ENCODE measurements at regions not wholly inside any gene's neighbourhood (a gene's known extent, or its start where the extent isn't known, plus 50 kb on each side); places are given as distances from the start of the nearest gene placed in this dataset.

GRCh38 chr13:62209529-62209928, 793.9 kb upstream of the PCDH20 start:
- no peak for TF ChIP-seq CTCF (conservative IDR thresholded peaks at IDR 0.05)
- H3K27ac ChIP-seq = no peak overlapping the region

DNA sequence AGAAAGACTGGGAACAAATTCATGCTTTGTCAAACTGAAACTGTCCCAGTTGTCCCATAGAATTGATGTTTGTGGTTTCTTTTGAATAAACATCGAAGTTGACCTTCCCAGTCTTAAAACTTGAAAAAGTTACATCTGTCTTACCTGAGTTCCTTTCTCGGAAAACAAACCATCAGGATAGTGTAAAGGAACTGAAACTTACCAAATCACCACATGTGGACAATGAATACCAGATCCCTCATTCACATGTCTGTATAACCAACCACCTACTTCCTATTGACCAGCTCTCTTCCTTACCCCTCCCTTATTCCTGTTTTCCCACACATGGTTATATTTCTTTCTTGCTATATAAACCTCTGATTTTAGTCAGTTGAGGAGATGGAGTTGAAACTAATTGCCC, 791.7 kb upstream of the PCDH20 start:
- H3K27ac ChIP-seq = no peak overlapping the region

GRCh38 chr13:62206165-62206564, 790.5 kb upstream of the PCDH20 start:
- TF ChIP-seq CTCF (conservative IDR thresholded peaks at IDR 0.05) = no peak

More for the DNA sequence above, 791.7 kb upstream of the PCDH20 start:
- TF ChIP-seq CTCF (conservative IDR thresholded peaks at IDR 0.05) = no peak

GRCh38 chr13:62205273-62205672, 789.6 kb upstream of the PCDH20 start:
- no peak overlapping the region for H3K27ac ChIP-seq
- no peak for TF ChIP-seq CTCF (conservative IDR thresholded peaks at IDR 0.05)

More at GRCh38 chr13:62206165-62206564, 790.5 kb upstream of the PCDH20 start:
- H3K27ac ChIP-seq = no peak overlapping the region

- no peak overlapping the region for H3K27ac ChIP-seq
- no peak for TF ChIP-seq CTCF (conservative IDR thresholded peaks at IDR 0.05)
These were observed 778.7 kb upstream of the PCDH20 start for GRCh38 chr13:62194371-62194770.

- no peak for TF ChIP-seq CTCF (conservative IDR thresholded peaks at IDR 0.05)
- no peak overlapping the region for H3K27ac ChIP-seq
These were observed 778.3 kb upstream of the PCDH20 start for GRCh38 chr13:62193919-62194318.

DNA sequence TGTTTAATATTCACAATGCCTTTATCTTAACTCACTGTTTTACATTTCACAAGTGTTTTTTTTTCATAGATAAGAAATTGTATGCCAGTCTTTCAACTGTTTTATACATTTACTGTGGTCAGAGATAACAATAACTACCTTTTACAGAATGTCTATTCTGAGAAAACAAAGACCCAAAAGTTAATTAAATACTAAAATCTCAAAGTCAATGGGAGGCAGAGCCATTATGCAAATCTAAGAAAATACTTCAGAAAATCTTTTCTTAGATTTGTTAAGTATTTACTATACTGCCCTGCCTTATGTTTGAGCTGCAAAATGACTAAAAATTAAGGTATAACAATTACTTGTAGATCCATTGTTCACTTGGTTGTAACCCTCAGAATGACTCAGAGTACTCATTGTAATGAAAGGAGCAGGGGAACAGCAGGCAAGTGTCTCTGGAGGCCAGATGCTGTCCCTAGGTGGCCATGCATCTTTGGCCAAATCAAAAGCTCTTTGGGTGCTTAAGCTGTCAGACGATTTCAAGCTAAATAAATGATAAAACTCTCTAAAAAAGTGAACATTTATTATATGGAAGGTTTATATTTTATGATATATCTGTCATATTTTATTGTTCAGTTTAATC, 770.1 kb upstream of the PCDH20 start:
- TF ChIP-seq CTCF (conservative IDR thresholded peaks at IDR 0.05) = no peak
- no peak overlapping the region for H3K27ac ChIP-seq
